Astrocyte (in vitro differentiated cells and primary cell): ENCODE measurements at regions not wholly inside any gene's neighbourhood (a gene's known extent, or its start where the extent isn't known, plus 50 kb on each side); places are given as distances from the start of the nearest gene placed in this dataset.
A peak's percentile ranks its signal among the peaks of the same experiment; 100 is the strongest.

Experiments
- DNase-seq: peaks from one replicate; pipeline ENCODE4 v3.0.0-alpha.2; 2010; ENCODE audit warnings: low read depth
- FAIRE-seq: peaks from 2 replicates; lab custom pipeline; 2011; peaks lifted over from hg19 to GRCh38; lab: Jason Lieb, UNC
- H2AFZ ChIP-seq: 2 replicates; pipeline ENCODE4 v1.6.0; 2012; ENCODE audit warnings: low read depth, low read length, inconsistent platforms
- H3K27ac ChIP-seq: 2 replicates; pipeline ENCODE4 v1.5.1; 2011; ENCODE audit warnings: low read depth, low read length, inconsistent platforms
- H3K27me3 ChIP-seq: 2 replicates; pipeline ENCODE4 v1.6.0; 2011; ENCODE audit warnings: low read length, inconsistent platforms; ENCODE audit not compliant: insufficient read depth
- H3K36me3 ChIP-seq: 2 replicates; pipeline ENCODE4 v1.5.1; 2011; ENCODE audit warnings: low read length, inconsistent platforms; ENCODE audit not compliant: insufficient read depth
- H3K4me1 ChIP-seq: 2 replicates; pipeline ENCODE4 v1.5.1; 2011; ENCODE audit warnings: low read length, inconsistent platforms; ENCODE audit not compliant: insufficient read depth
- H3K4me2 ChIP-seq: 2 replicates; pipeline ENCODE4 v1.6.0; 2012; ENCODE audit warnings: low read length, inconsistent platforms
- H3K4me3 ChIP-seq: 2 replicates; pipeline ENCODE4 v1.5.1; 2011; ENCODE audit warnings: low read depth, mild to moderate bottlenecking, low read length, inconsistent platforms; ENCODE audit not compliant: insufficient read depth
- H3K79me2 ChIP-seq: 2 replicates; pipeline ENCODE4 v1.6.0; 2012; ENCODE audit warnings: mild to moderate bottlenecking, low read length, inconsistent platforms; ENCODE audit not compliant: insufficient read depth
- H3K9ac ChIP-seq: 2 replicates; pipeline ENCODE4 v1.6.0; 2012; ENCODE audit warnings: mild to moderate bottlenecking, low read length, inconsistent platforms
- H3K9me3 ChIP-seq: 2 replicates; pipeline ENCODE4 v1.5.1; 2012; ENCODE audit warnings: low read depth, mild to moderate bottlenecking, low read length, inconsistent platforms; ENCODE audit not compliant: insufficient read depth
- H4K20me1 ChIP-seq: 2 replicates; pipeline ENCODE4 v1.6.0; 2012; ENCODE audit warnings: low read length, inconsistent platforms; ENCODE audit not compliant: insufficient read depth
- H3K27ac Mint-ChIP-seq: one replicate; pipeline ENCODE4 v1.8.0; 2021; ENCODE audit warnings: mild to moderate bottlenecking, mixed read lengths; ENCODE audit not compliant: unreplicated experiment
- H3K27me3 Mint-ChIP-seq: one replicate; pipeline ENCODE4 v1.8.0; 2021; ENCODE audit warnings: low read depth, mixed read lengths; ENCODE audit not compliant: unreplicated experiment
- H3K36me3 Mint-ChIP-seq: one replicate; pipeline ENCODE4 v1.8.0; 2021; ENCODE audit warnings: low read depth, mixed read lengths; ENCODE audit not compliant: unreplicated experiment
- H3K4me1 Mint-ChIP-seq: one replicate; pipeline ENCODE4 v1.8.0; 2021; ENCODE audit warnings: low read depth, mixed read lengths; ENCODE audit not compliant: unreplicated experiment
- H3K4me3 Mint-ChIP-seq: one replicate; pipeline ENCODE4 v1.8.0; 2021; ENCODE audit warnings: mild to moderate bottlenecking, moderate library complexity, mixed read lengths; ENCODE audit not compliant: unreplicated experiment
- H3K9me3 Mint-ChIP-seq: one replicate; pipeline ENCODE4 v1.8.0; 2021; ENCODE audit warnings: mild to moderate bottlenecking, mixed read lengths; ENCODE audit not compliant: unreplicated experiment
- CTCF ChIP-seq: IDR thresholded peaks from 2 replicates; pipeline ENCODE4 v1.5.1; 2011; ENCODE audit warnings: low read depth, mild to moderate bottlenecking, inconsistent platforms, low read length, moderate library complexity; ENCODE audit not compliant: insufficient read depth
- EZH2 ChIP-seq: IDR thresholded peaks from 2 replicates; pipeline ENCODE4 v1.6.1; 2012; ENCODE audit warnings: mild to moderate bottlenecking, low read length, inconsistent platforms; ENCODE audit not compliant: insufficient read depth

GRCh38 chr3:195013411-195014361, 257.3 kb downstream of the XXYLT1 start:
- H3K27ac ChIP-seq, result no peak overlapping the region

GRCh38 chr3:195015021-195015420, 255.9 kb downstream of the XXYLT1 start:
- Histone ChIP-seq H3K36me3 (no peaks in the 10 kb centered on the region), H3K4me3 (no peak overlapping the region), H3K4me2 (no peak overlapping the region), H3K9me3 (no peaks in the 10 kb centered on the region), H3K9ac (no peak overlapping the region), H3K27me3 (peaks cover 29% of the 10 kb centered on the region), H3K4me1 (no peaks in the 10 kb centered on the region), H3K27ac (no peak overlapping the region), H2AFZ (no peak overlapping the region), H4K20me1 (no peaks in the 10 kb centered on the region), H3K79me2 (no peaks in the 10 kb centered on the region)
- DNase-seq (peak; percentile 71), FAIRE-seq (no peak)
- TF ChIP-seq EZH2, result no peak
- TF ChIP-seq CTCF, result no peak
- no peaks in the 10 kb centered on the region for H3K36me3 Mint-ChIP-seq
- H3K27ac Mint-ChIP-seq, result no peak overlapping the region
- H3K9me3 Mint-ChIP-seq, result peaks cover 10% of the 10 kb centered on the region
- H3K27me3 Mint-ChIP-seq, result peaks cover 82% of the 10 kb centered on the region
- no peak overlapping the region for H3K4me3 Mint-ChIP-seq
- H3K4me1 Mint-ChIP-seq, result peaks cover 8% of the 10 kb centered on the region

More at GRCh38 chr3:195013411-195014361, 257.3 kb downstream of the XXYLT1 start:
- no peak for FAIRE-seq
- Histone ChIP-seq H3K4me2 (no peak overlapping the region), H3K9ac (no peak overlapping the region), H3K4me1 (no peaks in the 10 kb centered on the region), H4K20me1 (no peaks in the 10 kb centered on the region), H3K4me3 (no peak overlapping the region), H3K79me2 (no peaks in the 10 kb centered on the region), H3K36me3 (no peaks in the 10 kb centered on the region), H2AFZ (no peak overlapping the region), H3K9me3 (no peaks in the 10 kb centered on the region), H3K27me3 (peaks cover 16% of the 10 kb centered on the region)
- peaks cover 82% of the 10 kb centered on the region for H3K27me3 Mint-ChIP-seq
- peaks cover 8% of the 10 kb centered on the region for H3K4me1 Mint-ChIP-seq
- TF ChIP-seq CTCF (no peak), EZH2 (no peak)
- peaks cover 14% of the 10 kb centered on the region for H3K9me3 Mint-ChIP-seq
- no peak overlapping the region for H3K4me3 Mint-ChIP-seq
- H3K27ac Mint-ChIP-seq, result no peak overlapping the region
- no peak for DNase-seq
- no peaks in the 10 kb centered on the region for H3K36me3 Mint-ChIP-seq

GRCh38 chr3:195017151-195017550, 253.8 kb downstream of the XXYLT1 start:
- Mint-ChIP-seq H3K27me3 (peaks cover 83% of the 10 kb centered on the region), H3K4me1 (peaks cover 12% of the 10 kb centered on the region), H3K27ac (no peak overlapping the region), H3K36me3 (no peaks in the 10 kb centered on the region), H3K9me3 (peaks cover 16% of the 10 kb centered on the region), H3K4me3 (no peak overlapping the region)
- Histone ChIP-seq H3K36me3 (no peaks in the 10 kb centered on the region), H3K4me1 (no peaks in the 10 kb centered on the region), H3K4me3 (no peak overlapping the region), H4K20me1 (no peaks in the 10 kb centered on the region), H3K27ac (no peak overlapping the region), H3K9me3 (no peaks in the 10 kb centered on the region), H2AFZ (no peak overlapping the region), H3K9ac (no peak overlapping the region), H3K4me2 (no peak overlapping the region), H3K27me3 (peaks cover 37% of the 10 kb centered on the region), H3K79me2 (no peaks in the 10 kb centered on the region)
- DNase-seq, result no peak
- no peak for TF ChIP-seq EZH2
- TF ChIP-seq CTCF, result no peak
- FAIRE-seq, result no peak
